ENCODE measurements at regions not wholly inside any gene's neighbourhood (a gene's known extent, or its start where the extent isn't known, plus 50 kb on each side); places are given as distances from the start of the nearest gene placed in this dataset.

GRCh38 chr2:198712485-198712884, 745.3 kb downstream of the SATB2 start:
- Histone ChIP-seq H3K36me3 (ENCODE audit: control insufficient read depth, insufficient read depth, low read length) (no peaks in the 10 kb centered on the region), H3K27me3 (ENCODE audit: control insufficient read depth, insufficient read depth, low read length) (no peaks in the 10 kb centered on the region), H3K4me1 (ENCODE audit: control insufficient read depth, insufficient read depth, low read length) (no peaks in the 10 kb centered on the region), H3K27ac (ENCODE audit: low read length) (no peak overlapping the region), H3K4me3 (ENCODE audit: low read length) (no peak overlapping the region), H3K9me3 (ENCODE audit: control insufficient read depth, insufficient read depth, low read length) (no peaks in the 10 kb centered on the region)
- no CpG with 5 or more reads among the region's 4 CpGs for WGBS (ENCODE audit: insufficient coverage, insufficient read length)
- no peak for DNase-seq (ENCODE audit: low read depth, low spot score)

- H3K9me3 ChIP-seq (ENCODE audit: control insufficient read depth, insufficient read depth, low read length): no peaks in the 10 kb centered on the region
- H3K27ac ChIP-seq (ENCODE audit: low read length): no peak overlapping the region
- H3K36me3 ChIP-seq (ENCODE audit: control insufficient read depth, insufficient read depth, low read length): no peaks in the 10 kb centered on the region
- no peak for DNase-seq (ENCODE audit: low read depth, low spot score)
- H3K27me3 ChIP-seq (ENCODE audit: control insufficient read depth, insufficient read depth, low read length): no peaks in the 10 kb centered on the region
- no peaks in the 10 kb centered on the region for H3K4me1 ChIP-seq (ENCODE audit: control insufficient read depth, insufficient read depth, low read length)
- no peak overlapping the region for H3K4me3 ChIP-seq (ENCODE audit: low read length)
These were observed 746.3 kb downstream of the SATB2 start for GRCh38 chr2:198711484-198711883.

- H3K36me3 ChIP-seq (ENCODE audit: control insufficient read depth, insufficient read depth, low read length): no peaks in the 10 kb centered on the region
- H3K27me3 ChIP-seq (ENCODE audit: control insufficient read depth, insufficient read depth, low read length): no peaks in the 10 kb centered on the region
- DNase-seq (ENCODE audit: low read depth, low spot score): no peak
- no peaks in the 10 kb centered on the region for H3K4me1 ChIP-seq (ENCODE audit: control insufficient read depth, insufficient read depth, low read length)
- no peak overlapping the region for H3K27ac ChIP-seq (ENCODE audit: low read length)
- no peaks in the 10 kb centered on the region for H3K9me3 ChIP-seq (ENCODE audit: control insufficient read depth, insufficient read depth, low read length)
- no peak overlapping the region for H3K4me3 ChIP-seq (ENCODE audit: low read length)
- no CpG with 5 or more reads among the region's 1 CpG for WGBS (ENCODE audit: insufficient coverage, insufficient read length)
These were observed 747.2 kb downstream of the SATB2 start for GRCh38 chr2:198710562-198710961.

GRCh38 chr2:198706476-198707082, 751.2 kb downstream of the SATB2 start:
- Histone ChIP-seq H3K27me3 (ENCODE audit: control insufficient read depth, insufficient read depth, low read length) (no peaks in the 10 kb centered on the region), H3K27ac (ENCODE audit: low read length) (no peak overlapping the region), H3K4me1 (ENCODE audit: control insufficient read depth, insufficient read depth, low read length) (no peaks in the 10 kb centered on the region), H3K36me3 (ENCODE audit: control insufficient read depth, insufficient read depth, low read length) (no peaks in the 10 kb centered on the region), H3K4me3 (ENCODE audit: low read length) (no peak overlapping the region), H3K9me3 (ENCODE audit: control insufficient read depth, insufficient read depth, low read length) (no peaks in the 10 kb centered on the region)
- DNase-seq (ENCODE audit: low read depth, low spot score): no peak
- WGBS (ENCODE audit: insufficient coverage, insufficient read length): no CpG with 5 or more reads among the region's 1 CpG

- H3K4me1 ChIP-seq (ENCODE audit: control insufficient read depth, insufficient read depth, low read length): no peaks in the 10 kb centered on the region
- no peak for DNase-seq (ENCODE audit: low read depth, low spot score)
- H3K4me3 ChIP-seq (ENCODE audit: low read length): no peak overlapping the region
- H3K9me3 ChIP-seq (ENCODE audit: control insufficient read depth, insufficient read depth, low read length): no peaks in the 10 kb centered on the region
- no peaks in the 10 kb centered on the region for H3K27me3 ChIP-seq (ENCODE audit: control insufficient read depth, insufficient read depth, low read length)
- H3K36me3 ChIP-seq (ENCODE audit: control insufficient read depth, insufficient read depth, low read length): no peaks in the 10 kb centered on the region
- no peak overlapping the region for H3K27ac ChIP-seq (ENCODE audit: low read length)
These were observed 754.5 kb downstream of the SATB2 start for GRCh38 chr2:198703281-198703680.

- Histone ChIP-seq H3K9me3 (ENCODE audit: control insufficient read depth, insufficient read depth, low read length) (no peaks in the 10 kb centered on the region), H3K4me1 (ENCODE audit: control insufficient read depth, insufficient read depth, low read length) (no peaks in the 10 kb centered on the region), H3K4me3 (ENCODE audit: low read length) (no peak overlapping the region), H3K36me3 (ENCODE audit: control insufficient read depth, insufficient read depth, low read length) (no peaks in the 10 kb centered on the region), H3K27me3 (ENCODE audit: control insufficient read depth, insufficient read depth, low read length) (no peaks in the 10 kb centered on the region), H3K27ac (ENCODE audit: low read length) (no peak overlapping the region)
- no peak for DNase-seq (ENCODE audit: low read depth, low spot score)
These were observed 754.9 kb downstream of the SATB2 start for GRCh38 chr2:198702796-198703195.

GRCh38 chr2:198701481-198701880, 756.3 kb downstream of the SATB2 start:
- no CpG with 5 or more reads among the region's 1 CpG for WGBS (ENCODE audit: insufficient coverage, insufficient read length)
- H3K4me1 ChIP-seq (ENCODE audit: control insufficient read depth, insufficient read depth, low read length): no peaks in the 10 kb centered on the region
- no peak overlapping the region for H3K27ac ChIP-seq (ENCODE audit: low read length)
- no peaks in the 10 kb centered on the region for H3K9me3 ChIP-seq (ENCODE audit: control insufficient read depth, insufficient read depth, low read length)
- H3K36me3 ChIP-seq (ENCODE audit: control insufficient read depth, insufficient read depth, low read length): no peaks in the 10 kb centered on the region
- no peak for DNase-seq (ENCODE audit: low read depth, low spot score)
- no peak overlapping the region for H3K4me3 ChIP-seq (ENCODE audit: low read length)
- no peaks in the 10 kb centered on the region for H3K27me3 ChIP-seq (ENCODE audit: control insufficient read depth, insufficient read depth, low read length)

- WGBS (ENCODE audit: insufficient coverage, insufficient read length): no CpG with 5 or more reads among the region's 1 CpG
- no peak for DNase-seq (ENCODE audit: low read depth, low spot score)
- H3K4me1 ChIP-seq (ENCODE audit: control insufficient read depth, insufficient read depth, low read length): no peaks in the 10 kb centered on the region
- H3K36me3 ChIP-seq (ENCODE audit: control insufficient read depth, insufficient read depth, low read length): no peaks in the 10 kb centered on the region
- no peaks in the 10 kb centered on the region for H3K27me3 ChIP-seq (ENCODE audit: control insufficient read depth, insufficient read depth, low read length)
- no peak overlapping the region for H3K4me3 ChIP-seq (ENCODE audit: low read length)
- no peak overlapping the region for H3K27ac ChIP-seq (ENCODE audit: low read length)
- no peaks in the 10 kb centered on the region for H3K9me3 ChIP-seq (ENCODE audit: control insufficient read depth, insufficient read depth, low read length)
These were observed 757.4 kb downstream of the SATB2 start for GRCh38 chr2:198700319-198700718.

GRCh38 chr2:198698230-198698629, 759.5 kb downstream of the SATB2 start:
- Histone ChIP-seq H3K9me3 (ENCODE audit: control insufficient read depth, insufficient read depth, low read length) (no peaks in the 10 kb centered on the region), H3K4me3 (ENCODE audit: low read length) (no peak overlapping the region), H3K4me1 (ENCODE audit: control insufficient read depth, insufficient read depth, low read length) (no peaks in the 10 kb centered on the region), H3K36me3 (ENCODE audit: control insufficient read depth, insufficient read depth, low read length) (no peaks in the 10 kb centered on the region), H3K27me3 (ENCODE audit: control insufficient read depth, insufficient read depth, low read length) (no peaks in the 10 kb centered on the region), H3K27ac (ENCODE audit: low read length) (no peak overlapping the region)
- DNase-seq (ENCODE audit: low read depth, low spot score): no peak

- Histone ChIP-seq H3K4me3 (ENCODE audit: low read length) (no peak overlapping the region), H3K4me1 (ENCODE audit: control insufficient read depth, insufficient read depth, low read length) (no peaks in the 10 kb centered on the region), H3K27me3 (ENCODE audit: control insufficient read depth, insufficient read depth, low read length) (no peaks in the 10 kb centered on the region), H3K9me3 (ENCODE audit: control insufficient read depth, insufficient read depth, low read length) (no peaks in the 10 kb centered on the region), H3K27ac (ENCODE audit: low read length) (no peak overlapping the region), H3K36me3 (ENCODE audit: control insufficient read depth, insufficient read depth, low read length) (no peaks in the 10 kb centered on the region)
- no peak for DNase-seq (ENCODE audit: low read depth, low spot score)
These were observed 759.9 kb downstream of the SATB2 start for GRCh38 chr2:198697794-198698193.

GRCh38 chr2:198697218-198697617, 760.5 kb downstream of the SATB2 start:
- DNase-seq (ENCODE audit: low read depth, low spot score): no peak
- no peaks in the 10 kb centered on the region for H3K4me1 ChIP-seq (ENCODE audit: control insufficient read depth, insufficient read depth, low read length)
- no peak overlapping the region for H3K27ac ChIP-seq (ENCODE audit: low read length)
- H3K27me3 ChIP-seq (ENCODE audit: control insufficient read depth, insufficient read depth, low read length): no peaks in the 10 kb centered on the region
- H3K36me3 ChIP-seq (ENCODE audit: control insufficient read depth, insufficient read depth, low read length): no peaks in the 10 kb centered on the region
- WGBS (ENCODE audit: insufficient coverage, insufficient read length): no CpG with 5 or more reads among the region's 3 CpGs
- H3K4me3 ChIP-seq (ENCODE audit: low read length): no peak overlapping the region
- no peaks in the 10 kb centered on the region for H3K9me3 ChIP-seq (ENCODE audit: control insufficient read depth, insufficient read depth, low read length)

All from iPS DF 6.9 (cell line).